Naive B cell (primary cell): ENCODE measurements at regions not wholly inside any gene's neighbourhood (a gene's known extent, or its start where the extent isn't known, plus 50 kb on each side); places are given as distances from the start of the nearest gene placed in this dataset.

ENCODE experiments used
- ATAC-seq, 2 donors: fragments of 150-1000 bp; cut with Tn5 transposase; 2 replicates each; pipeline ENCODE4 v1.10.0; 2021; ENCODE audit warnings: low read depth in 2 of 2, mild to moderate bottlenecking in 2 of 2, moderate library complexity in 2 of 2
- DNase-seq: peaks from one replicate; pipeline ENCODE4 v3.0.0; 2022
- H3K27ac Mint-ChIP-seq, 6 donors: one replicate each; pipeline ENCODE4 v1.8.0; 2020 to 2022; ENCODE audit warnings: mild to moderate bottlenecking in 6 of 6, mixed read lengths in 6 of 6, moderate library complexity in 5 of 6, inconsistent platforms in 2 of 6
- H3K27me3 Mint-ChIP-seq, 3 donors: one replicate each; pipeline ENCODE4 v1.8.0; 2021 to 2022; ENCODE audit warnings: mixed read lengths in 3 of 3, mild to moderate bottlenecking in 1 of 3
- H3K36me3 Mint-ChIP-seq, 2 donors: one replicate each; pipeline ENCODE4 v1.8.0; 2020 to 2022; ENCODE audit warnings: mixed read lengths in 2 of 2, inconsistent platforms in 1 of 2, mild to moderate bottlenecking in 1 of 2
- H3K4me1 Mint-ChIP-seq, 3 donors: one replicate each; pipeline ENCODE4 v1.8.0; 2020 to 2022; ENCODE audit warnings: mixed read lengths in 3 of 3, inconsistent platforms in 1 of 3, mild to moderate bottlenecking in 1 of 3, moderate library complexity in 1 of 3
- H3K4me3 Mint-ChIP-seq, 8 donors: one replicate each; pipeline ENCODE4 v1.8.0; 2020 to 2022; ENCODE audit warnings: mild to moderate bottlenecking in 8 of 8, mixed read lengths in 8 of 8, moderate library complexity in 8 of 8, inconsistent platforms in 2 of 8
- H3K9me3 Mint-ChIP-seq, 7 donors: one replicate each; pipeline ENCODE4 v1.8.0; 2020 to 2022; ENCODE audit warnings: mixed read lengths in 7 of 7, mild to moderate bottlenecking in 5 of 7, inconsistent platforms in 2 of 7, moderate library complexity in 1 of 7

DNA sequence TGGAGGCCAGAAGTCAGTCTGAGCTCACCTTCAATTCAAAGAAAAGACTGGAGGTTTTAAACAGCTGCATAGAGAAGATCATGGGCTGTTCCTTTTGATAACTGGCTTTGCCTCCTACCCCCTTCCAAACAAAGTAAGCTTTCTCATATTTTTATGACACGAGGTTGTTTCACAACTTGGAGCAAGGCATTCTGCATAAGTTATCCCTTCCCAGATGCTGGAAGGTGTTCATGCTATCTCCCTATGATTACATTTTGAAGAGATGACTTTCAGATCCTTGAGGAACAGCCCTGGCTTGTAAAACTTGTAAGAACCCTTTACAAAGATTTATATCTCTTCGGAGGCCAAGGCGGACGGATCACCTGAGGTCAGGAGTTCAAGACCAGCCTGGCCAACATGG, 571.9 kb upstream of the FTMT start:
- Mint-ChIP-seq H3K4me1 (no peaks in the 10 kb centered on the region), H3K36me3 (no peaks in the 10 kb centered on the region), H3K9me3 (peaks cover 0 to 10% (median 4%) of the 10 kb centered on the region in 7 donors), H3K27me3 (no peaks in the 10 kb centered on the region), H3K4me3 (no peak overlapping the region), H3K27ac (no peak overlapping the region)
- no peak for DNase-seq
- ATAC-seq: no peak

DNA sequence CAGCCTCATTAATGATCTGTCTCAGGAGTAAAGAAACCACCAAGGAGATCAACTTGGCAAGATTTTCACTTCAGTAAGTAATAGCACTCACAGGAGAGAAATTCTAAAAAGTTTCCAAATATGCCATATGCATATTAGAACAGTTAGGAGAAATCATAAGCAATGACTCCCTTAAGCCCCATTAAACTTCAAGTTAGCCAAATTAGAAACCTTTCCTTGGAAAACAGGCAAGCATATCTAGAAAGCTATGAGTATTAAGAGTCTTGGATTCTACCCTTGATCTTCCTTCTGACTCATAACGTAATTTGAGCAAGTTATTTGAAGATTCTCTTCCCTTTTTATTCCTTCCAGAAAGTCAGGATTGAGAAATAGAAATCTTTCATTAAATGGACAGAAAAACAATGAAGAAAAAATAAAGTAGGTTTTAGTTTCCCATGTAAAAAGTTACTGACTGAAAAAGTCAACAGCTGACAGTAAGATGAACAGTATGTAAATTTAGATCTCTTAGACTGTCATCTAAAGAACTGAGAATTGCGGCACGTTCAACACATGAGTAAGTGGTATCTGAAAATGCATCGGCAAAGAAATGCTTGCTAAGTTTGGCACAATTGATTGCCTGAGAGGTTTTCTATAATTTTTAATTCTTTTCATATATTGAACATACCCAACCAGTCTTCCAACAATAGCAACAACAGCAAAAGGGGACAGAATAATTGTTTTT, 565.7 kb upstream of the FTMT start:
- no peak for DNase-seq
- H3K27me3 Mint-ChIP-seq: no peaks in the 10 kb centered on the region
- no peaks in the 10 kb centered on the region for H3K4me1 Mint-ChIP-seq
- no peak for ATAC-seq
- no peak overlapping the region for H3K4me3 Mint-ChIP-seq
- H3K36me3 Mint-ChIP-seq: no peaks in the 10 kb centered on the region
- H3K9me3 Mint-ChIP-seq: peaks cover 0 to 7% (median 5%) of the 10 kb centered on the region in 7 donors
- H3K27ac Mint-ChIP-seq: no peak overlapping the region

DNA sequence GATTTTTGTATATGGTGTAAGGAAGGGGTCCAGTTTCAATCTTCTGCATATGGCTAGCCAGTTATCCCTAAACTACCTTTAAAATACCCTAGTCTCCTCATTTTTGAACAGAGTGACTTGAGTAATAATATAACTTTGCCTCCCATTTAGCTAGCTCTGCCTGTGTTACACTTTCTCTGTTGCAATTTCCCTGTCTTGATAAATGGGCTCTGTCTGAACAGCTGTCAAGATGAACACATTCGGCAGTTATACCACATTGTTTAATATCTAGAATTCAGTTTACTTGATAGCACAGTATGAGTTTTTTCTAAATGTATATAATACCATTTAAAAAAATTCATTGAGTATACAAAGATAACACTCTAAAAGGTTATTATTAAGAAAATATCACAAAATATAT, 562.9 kb upstream of the FTMT start:
- no peak overlapping the region for H3K4me3 Mint-ChIP-seq

GRCh38 chr5:121292664-121293063, 559.0 kb upstream of the FTMT start:
- no peak for ATAC-seq
- H3K4me1 Mint-ChIP-seq: no peaks in the 10 kb centered on the region
- no peaks in the 10 kb centered on the region for H3K27me3 Mint-ChIP-seq
- peaks cover 0 to 5% (median 0%) of the 10 kb centered on the region in 7 donors for H3K9me3 Mint-ChIP-seq
- no peak overlapping the region for H3K27ac Mint-ChIP-seq
- no peak overlapping the region for H3K4me3 Mint-ChIP-seq
- no peak for DNase-seq
- no peaks in the 10 kb centered on the region for H3K36me3 Mint-ChIP-seq

More for the DNA sequence above, 562.9 kb upstream of the FTMT start:
- Mint-ChIP-seq H3K27me3 (no peaks in the 10 kb centered on the region), H3K9me3 (peaks cover 0 to 6% (median 1%) of the 10 kb centered on the region in 7 donors), H3K36me3 (no peaks in the 10 kb centered on the region), H3K4me1 (no peaks in the 10 kb centered on the region), H3K27ac (no peak overlapping the region)
- ATAC-seq (no peak), DNase-seq (no peak)

GRCh38 chr5:121296356-121296755, 555.3 kb upstream of the FTMT start:
- DNase-seq (no peak), ATAC-seq (no peak)
- Mint-ChIP-seq H3K9me3 (peaks cover 0 to 2% (median 0%) of the 10 kb centered on the region in 7 donors), H3K4me1 (no peaks in the 10 kb centered on the region), H3K4me3 (no peak overlapping the region), H3K36me3 (no peaks in the 10 kb centered on the region), H3K27ac (no peak overlapping the region), H3K27me3 (no peaks in the 10 kb centered on the region)

DNA sequence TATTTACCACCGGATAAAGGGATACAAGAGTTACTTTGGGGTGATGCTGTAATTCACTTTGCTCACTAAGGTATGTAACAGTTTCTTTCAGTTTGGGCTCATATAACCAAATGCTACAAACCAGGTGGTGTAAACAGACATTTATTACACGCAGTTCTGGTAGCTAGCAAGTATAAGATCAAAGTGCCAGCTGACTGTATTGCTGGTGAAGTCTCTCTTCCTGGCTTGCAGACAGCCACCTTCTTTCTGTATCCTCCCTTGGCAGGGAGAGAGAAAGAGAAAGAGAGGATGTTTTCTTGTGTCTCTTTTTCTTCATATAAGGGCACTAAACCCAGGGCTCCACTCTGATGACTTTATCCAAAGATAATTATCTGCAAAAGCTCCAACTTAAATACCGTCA, 552.5 kb upstream of the FTMT start:
- ATAC-seq (no peak), DNase-seq (no peak)
- Mint-ChIP-seq H3K4me3 (no peak overlapping the region), H3K36me3 (no peaks in the 10 kb centered on the region), H3K27ac (no peak overlapping the region), H3K9me3 (peaks cover 0 to 2% (median 0%) of the 10 kb centered on the region in 7 donors), H3K27me3 (no peaks in the 10 kb centered on the region), H3K4me1 (no peaks in the 10 kb centered on the region)

GRCh38 chr5:121304838-121305237, 546.8 kb upstream of the FTMT start:
- Mint-ChIP-seq H3K36me3 (no peaks in the 10 kb centered on the region), H3K4me1 (no peaks in the 10 kb centered on the region), H3K9me3 (peaks cover 0 to 2% (median 0%) of the 10 kb centered on the region in 7 donors), H3K27ac (no peak overlapping the region), H3K27me3 (no peaks in the 10 kb centered on the region), H3K4me3 (no peak overlapping the region)
- DNase-seq: no peak
- ATAC-seq: no peak

DNA sequence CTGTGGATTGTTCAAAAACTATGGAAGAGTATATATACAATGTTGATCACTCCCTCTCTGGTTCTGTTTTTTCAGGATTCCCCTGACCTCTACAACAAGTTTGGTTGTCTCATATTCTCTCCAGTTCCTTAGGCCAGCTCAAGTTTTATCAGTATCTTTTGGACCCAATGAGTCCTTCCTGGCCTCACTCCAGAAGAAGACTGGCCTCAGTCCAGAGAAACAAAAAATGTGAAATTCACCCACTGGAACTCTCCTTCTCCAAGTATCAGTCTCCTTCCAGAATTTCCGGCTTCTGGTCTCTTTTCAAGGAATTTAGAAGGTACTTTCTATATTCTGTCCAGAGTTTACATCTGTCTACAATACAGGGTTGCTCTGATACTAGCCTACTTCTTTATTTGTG, 537.8 kb upstream of the FTMT start:
- H3K4me3 Mint-ChIP-seq: no peak overlapping the region
- peaks cover 0 to 18% (median 6%) of the 10 kb centered on the region in 7 donors for H3K9me3 Mint-ChIP-seq
- no peak overlapping the region for H3K27ac Mint-ChIP-seq
- ATAC-seq (no peak), DNase-seq (no peak)
- no peaks in the 10 kb centered on the region for H3K36me3 Mint-ChIP-seq
- no peaks in the 10 kb centered on the region for H3K27me3 Mint-ChIP-seq
- H3K4me1 Mint-ChIP-seq: no peaks in the 10 kb centered on the region

- Mint-ChIP-seq H3K27ac (no peak overlapping the region), H3K9me3 (peaks cover 0 to 22% (median 9%) of the 10 kb centered on the region in 7 donors), H3K4me3 (no peak overlapping the region), H3K27me3 (no peaks in the 10 kb centered on the region), H3K4me1 (no peaks in the 10 kb centered on the region), H3K36me3 (no peaks in the 10 kb centered on the region)
- ATAC-seq (no peak), DNase-seq (no peak)
Measured at GRCh38 chr5:121315786-121316185, 535.9 kb upstream of the FTMT start.

DNA sequence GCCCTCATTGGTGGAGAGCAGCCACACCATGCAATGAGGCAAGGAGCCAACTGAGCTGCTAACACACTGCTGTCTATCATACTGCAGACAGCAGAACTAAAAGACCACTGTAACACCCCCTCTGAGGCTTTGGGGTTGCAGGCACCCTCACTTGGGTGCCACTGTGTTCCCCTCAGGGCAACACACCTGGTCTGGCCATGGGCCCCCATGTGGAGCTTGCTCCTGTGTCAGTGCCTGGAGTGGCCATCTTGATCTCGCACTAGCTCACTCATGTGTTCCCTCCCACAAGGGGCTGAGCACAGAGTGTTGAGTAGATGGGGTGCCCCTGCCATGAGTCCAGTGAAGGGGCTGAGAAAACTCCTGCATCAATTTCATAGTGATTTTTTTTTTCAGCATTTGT, 532.4 kb upstream of the FTMT start:
- H3K4me3 Mint-ChIP-seq: no peak overlapping the region
- H3K27ac Mint-ChIP-seq: no peak overlapping the region
- ATAC-seq (no peak), DNase-seq (no peak)
- no peaks in the 10 kb centered on the region for H3K36me3 Mint-ChIP-seq
- peaks cover 0 to 18% (median 9%) of the 10 kb centered on the region in 7 donors for H3K9me3 Mint-ChIP-seq
- H3K27me3 Mint-ChIP-seq: no peaks in the 10 kb centered on the region
- H3K4me1 Mint-ChIP-seq: no peaks in the 10 kb centered on the region

DNA sequence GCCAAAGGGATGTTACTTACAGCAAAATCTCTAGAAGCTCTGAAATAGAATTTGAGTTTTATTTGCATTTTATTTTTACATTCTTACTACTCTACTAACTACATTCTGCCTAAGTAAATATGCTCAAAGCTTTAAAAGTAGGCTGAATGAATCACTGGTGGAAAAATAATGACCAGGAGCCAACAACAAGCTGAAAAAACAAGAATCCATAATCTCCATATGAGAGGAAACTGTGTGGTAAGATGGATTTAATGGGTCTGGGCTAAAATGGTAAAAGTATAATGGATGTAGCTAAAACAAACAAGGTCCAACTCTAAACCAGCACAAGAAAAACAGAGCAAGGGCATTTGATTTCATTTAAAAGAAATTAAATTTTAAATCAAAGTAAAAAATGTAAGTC, 525.8 kb upstream of the FTMT start:
- no peaks in the 10 kb centered on the region for H3K36me3 Mint-ChIP-seq
- H3K9me3 Mint-ChIP-seq: peaks cover 0 to 2% (median 0%) of the 10 kb centered on the region in 7 donors
- ATAC-seq (no peak), DNase-seq (no peak)
- H3K27ac Mint-ChIP-seq: no peak overlapping the region
- H3K4me1 Mint-ChIP-seq: no peaks in the 10 kb centered on the region
- no peaks in the 10 kb centered on the region for H3K27me3 Mint-ChIP-seq
- H3K4me3 Mint-ChIP-seq: no peak overlapping the region

GRCh38 chr5:121350181-121350930, 501.3 kb upstream of the FTMT start:
- Mint-ChIP-seq H3K9me3 (peaks cover 0 to 2% (median 0%) of the 10 kb centered on the region in 7 donors), H3K4me1 (no peaks in the 10 kb centered on the region), H3K4me3 (no peak overlapping the region), H3K36me3 (no peaks in the 10 kb centered on the region), H3K27me3 (no peaks in the 10 kb centered on the region), H3K27ac (no peak overlapping the region)
- no peak for ATAC-seq
- DNase-seq: no peak

DNA sequence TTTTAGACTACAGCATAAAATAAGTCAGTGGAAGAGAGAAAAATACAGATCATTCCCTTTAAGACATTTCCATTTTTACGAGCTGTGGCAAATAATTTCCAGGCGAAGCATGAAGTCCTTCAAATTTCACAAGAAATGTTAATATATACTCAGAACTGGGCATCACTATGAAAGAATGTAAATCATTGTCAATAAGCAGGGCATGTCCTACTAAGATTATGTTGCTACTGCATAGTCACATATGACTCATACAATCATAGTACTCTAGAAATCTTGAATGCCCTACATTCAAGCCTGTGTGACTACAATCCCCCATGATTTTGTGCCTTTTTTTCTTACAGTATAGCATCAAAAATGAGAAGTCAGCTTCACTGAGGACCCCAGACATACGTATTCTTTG, 485.2 kb upstream of the FTMT start:
- Mint-ChIP-seq H3K27ac (no peak overlapping the region), H3K4me3 (no peak overlapping the region), H3K27me3 (no peaks in the 10 kb centered on the region), H3K36me3 (no peaks in the 10 kb centered on the region), H3K4me1 (no peaks in the 10 kb centered on the region), H3K9me3 (peaks cover 0 to 7% (median 0%) of the 10 kb centered on the region in 7 donors)
- DNase-seq (no peak), ATAC-seq (no peak)

DNA sequence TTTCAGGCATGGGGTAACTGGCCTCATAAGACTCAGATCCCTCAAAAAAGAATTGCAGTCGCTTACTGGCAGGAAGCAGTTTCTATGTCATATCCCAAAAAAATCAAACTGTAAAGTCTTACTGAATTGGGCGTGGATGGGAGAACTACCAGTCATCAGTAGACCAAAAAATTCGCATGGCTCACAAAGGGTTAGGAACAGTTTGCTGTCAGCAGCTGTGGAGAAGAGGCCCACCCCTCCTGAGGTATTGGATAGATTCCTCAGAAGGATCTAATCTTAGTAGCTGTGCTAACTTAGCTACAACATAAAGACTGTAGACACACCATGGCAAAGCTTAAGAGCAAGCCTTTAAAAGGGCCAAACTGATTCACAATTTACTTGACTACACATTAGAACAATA, 478.3 kb upstream of the FTMT start:
- no peaks in the 10 kb centered on the region for H3K4me1 Mint-ChIP-seq

More for the DNA sequence above, 478.3 kb upstream of the FTMT start:
- H3K27ac Mint-ChIP-seq: no peak overlapping the region
- no peaks in the 10 kb centered on the region for H3K36me3 Mint-ChIP-seq
- DNase-seq (no peak), ATAC-seq (no peak)
- no peaks in the 10 kb centered on the region for H3K27me3 Mint-ChIP-seq
- peaks cover 0 to 3% (median 0%) of the 10 kb centered on the region in 7 donors for H3K9me3 Mint-ChIP-seq
- no peak overlapping the region for H3K4me3 Mint-ChIP-seq
